OCI-LY1 (cell line): ENCODE measurements at regions not wholly inside any gene's neighbourhood (a gene's known extent, or its start where the extent isn't known, plus 50 kb on each side); places are given as distances from the start of the nearest gene placed in this dataset.

Experiments used
- EZH2 ChIP-seq: fragments of 200-600 bp; sonication (generic), shearing (Covaris generic); IDR thresholded peaks from 2 replicates; pipeline ENCODE4 v1.8.0; 2017; ENCODE audit warnings: borderline replicate concordance, mixed run types, mild to moderate bottlenecking, antibody characterized with exemption, low read length, moderate library complexity, mixed read lengths
- TF ChIP-seq, protein P1 (sequence below): fragments of 200-600 bp; sonication (generic), shearing (Covaris generic); IDR thresholded peaks from 2 replicates; pipeline ENCODE4 v1.5.1; 2017; ENCODE audit warnings: mild to moderate bottlenecking, antibody characterized with exemption, low read length, moderate library complexity, mixed read lengths

DNA sequence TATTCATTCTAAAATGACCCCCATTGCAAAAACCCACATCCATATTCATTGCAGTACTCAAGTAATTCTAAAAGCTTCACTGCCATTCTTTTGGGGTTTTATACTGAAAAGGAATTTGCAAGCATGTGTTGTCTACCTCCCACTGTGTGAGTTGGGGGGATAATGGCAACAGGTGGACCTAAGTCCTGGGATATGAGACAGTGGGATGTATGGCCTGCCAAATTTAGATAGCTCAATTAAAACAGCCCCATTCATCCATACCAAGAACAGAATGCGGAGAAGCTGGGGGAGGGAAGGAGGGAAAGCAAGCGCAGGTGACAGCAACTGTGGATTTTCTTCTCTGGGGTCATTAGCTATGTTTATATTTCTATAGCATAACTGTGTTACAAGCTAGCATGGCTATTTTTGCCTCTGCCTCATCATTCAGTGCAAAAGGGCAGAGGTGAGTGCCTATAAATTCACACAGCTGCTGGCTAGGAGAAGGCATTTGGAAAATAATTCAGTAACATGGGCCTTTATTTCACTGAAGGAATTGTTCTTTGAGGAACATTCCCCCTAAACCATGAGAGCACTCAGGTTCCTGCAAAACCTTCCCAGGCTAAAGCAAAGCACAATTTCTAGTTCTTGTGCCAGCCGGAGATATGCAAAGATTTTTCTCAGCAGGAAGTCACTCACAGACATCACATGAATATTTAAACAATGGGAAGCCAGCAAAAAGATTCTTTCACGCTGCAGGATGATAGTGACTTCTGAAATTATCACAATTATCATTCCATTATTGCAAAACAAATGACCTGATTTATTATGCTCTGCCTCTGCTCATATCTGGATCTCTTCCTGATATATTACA is 393.9 kb upstream of the ACVR2A start:
- no peak for TF ChIP-seq EZH2
- TF ChIP-seq, protein P1, sequence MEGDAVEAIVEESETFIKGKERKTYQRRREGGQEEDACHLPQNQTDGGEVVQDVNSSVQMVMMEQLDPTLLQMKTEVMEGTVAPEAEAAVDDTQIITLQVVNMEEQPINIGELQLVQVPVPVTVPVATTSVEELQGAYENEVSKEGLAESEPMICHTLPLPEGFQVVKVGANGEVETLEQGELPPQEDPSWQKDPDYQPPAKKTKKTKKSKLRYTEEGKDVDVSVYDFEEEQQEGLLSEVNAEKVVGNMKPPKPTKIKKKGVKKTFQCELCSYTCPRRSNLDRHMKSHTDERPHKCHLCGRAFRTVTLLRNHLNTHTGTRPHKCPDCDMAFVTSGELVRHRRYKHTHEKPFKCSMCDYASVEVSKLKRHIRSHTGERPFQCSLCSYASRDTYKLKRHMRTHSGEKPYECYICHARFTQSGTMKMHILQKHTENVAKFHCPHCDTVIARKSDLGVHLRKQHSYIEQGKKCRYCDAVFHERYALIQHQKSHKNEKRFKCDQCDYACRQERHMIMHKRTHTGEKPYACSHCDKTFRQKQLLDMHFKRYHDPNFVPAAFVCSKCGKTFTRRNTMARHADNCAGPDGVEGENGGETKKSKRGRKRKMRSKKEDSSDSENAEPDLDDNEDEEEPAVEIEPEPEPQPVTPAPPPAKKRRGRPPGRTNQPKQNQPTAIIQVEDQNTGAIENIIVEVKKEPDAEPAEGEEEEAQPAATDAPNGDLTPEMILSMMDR = no peak
